ENCODE measurements at regions not wholly inside any gene's neighbourhood (a gene's known extent, or its start where the extent isn't known, plus 50 kb on each side); places are given as distances from the start of the nearest gene placed in this dataset.
A peak's percentile ranks its signal among the peaks of the same experiment; 100 is the strongest.

DNA sequence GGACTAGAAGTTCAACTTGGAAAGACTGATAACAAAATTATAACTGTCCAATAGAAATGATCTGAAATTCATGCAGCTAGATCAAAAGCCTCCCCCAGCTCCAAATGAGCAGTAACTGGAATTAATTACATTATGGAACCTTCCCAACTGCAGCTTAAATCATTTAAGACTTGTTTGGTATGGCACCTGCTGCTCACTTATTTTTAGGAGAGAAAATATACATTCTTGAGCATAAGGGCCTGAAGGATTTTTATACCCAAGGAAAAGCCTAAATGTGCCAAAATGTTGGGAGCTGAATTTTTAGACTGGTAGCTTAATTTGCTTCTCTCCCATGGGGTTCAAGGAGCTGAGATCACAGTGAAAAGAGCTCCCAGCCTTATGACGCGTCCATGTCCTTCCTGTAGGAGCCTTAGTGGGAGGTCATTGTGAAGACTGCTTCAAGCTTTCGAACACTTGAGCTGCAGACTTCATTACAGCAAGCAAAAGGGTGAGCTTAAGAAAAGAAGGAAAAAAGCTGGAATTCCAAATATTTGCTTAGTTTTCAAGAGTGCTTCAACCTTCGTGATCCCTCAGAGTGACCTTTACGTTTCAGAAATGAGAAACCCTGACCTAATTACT lies 276.0 kb downstream of the DMAC1 start:
- H3K36me3 ChIP-seq (ENCODE audit: low read depth), result no peaks in the 10 kb centered on the region
- DNase-seq (no peak), ATAC-seq (no peak)
- H3K9me3 ChIP-seq, result no peaks in the 10 kb centered on the region
- no peaks in the 10 kb centered on the region for H3K4me1 ChIP-seq (ENCODE audit: low read depth)
- intact Hi-C loops (cut with DNase I, micrococcal nuclease), result no loop called here
- no peak for TF ChIP-seq CTCF (IDR thresholded peaks at IDR 0.05)
- no peak overlapping the region for H3K4me3 ChIP-seq

GRCh38 chr9:7520396-7520795 lies 279.2 kb downstream of the DMAC1 start:
- H3K9me3 ChIP-seq, result no peaks in the 10 kb centered on the region
- no peaks in the 10 kb centered on the region for H3K36me3 ChIP-seq (ENCODE audit: low read depth)
- no peak overlapping the region for H3K4me3 ChIP-seq
- intact Hi-C loops (cut with DNase I, micrococcal nuclease), result no loop called here
- DNase-seq, result no peak
- ATAC-seq, result no peak
- no peaks in the 10 kb centered on the region for H3K4me1 ChIP-seq (ENCODE audit: low read depth)
- TF ChIP-seq CTCF (IDR thresholded peaks at IDR 0.05), result no peak

GRCh38 chr9:7516376-7516775 lies 283.2 kb downstream of the DMAC1 start:
- Histone ChIP-seq H3K36me3 (ENCODE audit: low read depth) (no peaks in the 10 kb centered on the region), H3K9me3 (no peaks in the 10 kb centered on the region), H3K4me1 (ENCODE audit: low read depth) (no peaks in the 10 kb centered on the region), H3K4me3 (no peak overlapping the region)
- no peak for ATAC-seq
- no peak for DNase-seq
- no peak for TF ChIP-seq CTCF (IDR thresholded peaks at IDR 0.05)
- intact Hi-C loops (cut with DNase I, micrococcal nuclease), result no loop called here

DNA sequence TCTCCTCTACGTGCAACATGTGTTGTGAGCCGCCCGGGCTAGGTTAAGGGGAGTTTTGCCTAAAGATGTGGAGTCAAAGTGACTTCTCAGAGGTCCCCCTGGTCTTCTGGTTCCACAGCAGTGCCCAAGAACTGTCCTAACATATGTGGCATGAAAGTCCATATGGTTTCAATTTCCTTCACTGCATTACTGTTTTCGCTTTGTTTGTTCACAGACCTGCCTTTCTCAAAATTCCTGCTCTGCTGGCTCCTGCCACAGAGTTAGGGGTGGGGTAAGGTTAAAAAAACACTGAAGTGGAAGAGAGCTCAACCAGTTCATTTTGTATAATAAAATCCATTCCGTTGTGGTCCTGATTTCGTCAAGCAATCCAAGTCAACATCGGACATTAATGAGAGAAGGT lies 289.4 kb downstream of the DMAC1 start:
- ATAC-seq, result peak; percentile 29
- DNase-seq, result no peak
- H3K4me3 ChIP-seq, result no peak overlapping the region
- TF ChIP-seq CTCF (IDR thresholded peaks at IDR 0.05), result no peak
- H3K36me3 ChIP-seq (ENCODE audit: low read depth), result no peaks in the 10 kb centered on the region
- H3K9me3 ChIP-seq, result no peaks in the 10 kb centered on the region
- H3K4me1 ChIP-seq (ENCODE audit: low read depth), result no peaks in the 10 kb centered on the region
- intact Hi-C loops (cut with DNase I, micrococcal nuclease), result no loop called here

DNA sequence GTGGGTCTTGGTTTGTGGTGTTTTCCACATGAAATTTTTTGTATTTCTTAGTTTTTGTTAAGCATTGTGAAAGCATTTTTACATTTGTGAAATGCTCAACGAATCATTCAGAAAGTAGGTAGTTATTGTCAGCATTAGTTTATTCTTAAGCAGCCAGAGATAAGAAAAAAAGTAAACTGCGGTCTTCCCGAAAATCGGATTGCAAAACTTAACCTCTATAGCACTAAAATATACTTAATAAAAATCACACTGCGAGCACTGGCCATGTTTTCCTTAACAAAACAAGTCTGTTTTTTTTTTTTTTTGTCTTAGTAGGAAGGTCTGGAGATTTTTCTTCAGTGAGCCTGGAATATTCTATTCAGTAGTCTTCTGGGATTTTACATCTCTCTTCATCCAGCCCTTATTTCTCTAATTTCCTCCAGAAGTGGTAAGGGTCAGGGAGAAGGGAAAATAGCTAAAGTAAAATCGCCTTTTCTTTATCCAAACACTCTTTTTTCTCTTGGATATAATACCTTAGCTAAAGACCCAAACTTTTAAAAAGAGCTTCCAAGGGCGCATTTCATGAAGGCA lies 289.9 kb downstream of the DMAC1 start:
- H3K4me3 ChIP-seq, result no peak overlapping the region
- H3K36me3 ChIP-seq (ENCODE audit: low read depth), result no peaks in the 10 kb centered on the region
- intact Hi-C loops (cut with DNase I, micrococcal nuclease), result no loop called here
- no peak for TF ChIP-seq CTCF (IDR thresholded peaks at IDR 0.05)
- H3K9me3 ChIP-seq, result no peaks in the 10 kb centered on the region
- ATAC-seq (no peak), DNase-seq (no peak)
- H3K4me1 ChIP-seq (ENCODE audit: low read depth), result no peaks in the 10 kb centered on the region

DNA sequence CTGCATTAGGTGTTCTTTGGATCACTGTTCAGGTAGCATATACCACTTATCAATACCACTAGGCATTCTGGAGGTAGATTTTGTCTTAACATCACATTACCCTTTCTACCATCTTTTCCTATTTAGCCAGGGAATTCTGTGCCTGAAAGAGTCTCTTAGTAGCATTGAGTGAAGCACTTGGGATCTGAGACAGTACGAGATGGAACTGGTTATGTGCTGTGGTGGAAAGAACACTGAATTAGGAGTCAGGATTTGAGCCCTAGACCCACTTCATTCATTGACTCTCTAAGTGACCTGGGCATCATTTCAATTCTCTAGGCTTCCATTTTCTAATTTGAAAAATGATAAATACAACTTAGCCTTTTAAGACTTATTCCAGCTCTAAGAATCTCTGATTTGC lies 291.1 kb downstream of the DMAC1 start:
- ATAC-seq, result no peak
- intact Hi-C loops (cut with DNase I, micrococcal nuclease), result no loop called here
- Histone ChIP-seq H3K9me3 (no peaks in the 10 kb centered on the region), H3K36me3 (ENCODE audit: low read depth) (no peaks in the 10 kb centered on the region), H3K4me1 (ENCODE audit: low read depth) (no peaks in the 10 kb centered on the region), H3K4me3 (no peak overlapping the region)
- TF ChIP-seq CTCF (IDR thresholded peaks at IDR 0.05), result no peak
- no peak for DNase-seq

Data from mucosa of descending colon (tissue), 3 donors.